HG03442 (cell line): ENCODE measurements at regions not wholly inside any gene's neighbourhood (a gene's known extent, or its start where the extent isn't known, plus 50 kb on each side); places are given as distances from the start of the nearest gene placed in this dataset.
"Not testable (repeated sequence)": the region's sequence is repeated elsewhere in the genome, so short reads cannot be mapped to it uniquely, and the experiment has no call there.

Source experiments
- ATAC-seq: cut with Tn5 transposase; IDR thresholded peaks from one replicate; pipeline ENCODE4 v1.9.1; 2021; ENCODE audit warnings: mild to moderate bottlenecking, moderate library complexity; ENCODE audit not compliant: unreplicated experiment

DNA sequence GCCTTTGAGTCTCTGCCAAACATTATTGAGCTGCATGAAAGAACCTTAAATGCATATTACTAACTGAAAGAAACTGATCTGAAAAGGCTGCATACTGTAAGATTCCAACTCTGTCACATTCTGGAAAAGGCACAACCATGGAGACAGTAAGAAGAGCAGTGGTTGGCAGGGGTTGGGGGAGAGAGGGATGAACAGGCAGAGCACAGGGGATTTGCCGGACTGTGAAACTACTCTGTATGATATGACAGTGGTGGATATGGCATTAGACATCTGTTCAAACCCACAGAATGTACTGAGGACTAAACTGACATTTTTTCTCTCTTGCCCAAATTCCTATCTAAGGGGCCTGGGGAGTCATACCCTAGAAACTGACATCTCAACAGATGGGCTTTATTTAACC is 138.4 kb downstream of the KCNJ12 start:
- not testable (repeated sequence) for ATAC-seq

DNA sequence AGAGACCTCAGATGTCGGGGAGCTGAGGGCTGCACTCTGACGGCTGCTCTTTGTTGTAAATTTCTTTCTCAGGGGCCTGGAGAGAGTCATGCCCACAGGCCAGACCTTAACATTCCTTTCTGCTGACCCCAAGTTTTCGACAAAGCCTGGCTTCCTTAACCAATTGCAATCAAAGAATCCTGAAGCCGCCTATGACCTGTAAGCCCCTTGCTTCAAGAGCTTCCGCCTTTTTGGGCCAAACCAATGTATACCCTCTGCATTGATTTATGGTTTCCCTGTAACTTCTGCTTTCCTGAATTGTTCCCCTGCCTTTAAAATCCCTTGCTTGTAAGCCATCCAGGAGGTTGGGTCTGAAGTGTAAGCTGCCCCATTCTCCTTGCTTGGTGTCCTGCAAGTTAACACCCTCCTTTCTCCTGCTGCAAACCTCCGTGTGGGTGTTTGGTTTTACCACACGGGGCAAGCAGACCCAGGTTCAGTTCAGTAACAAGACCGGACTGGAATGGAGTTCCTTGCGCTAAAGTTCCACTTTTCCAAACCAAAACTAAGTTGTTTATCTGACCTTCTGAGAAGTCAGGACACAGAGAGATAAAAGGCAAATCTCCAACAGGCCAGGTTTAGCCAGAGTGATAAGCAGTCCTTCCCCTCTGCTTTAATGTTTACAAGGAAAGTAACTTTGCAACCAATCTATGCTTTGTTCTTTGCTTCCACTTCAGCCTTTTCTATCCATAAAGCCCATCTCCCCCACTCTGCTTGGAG is 141.6 kb downstream of the KCNJ12 start:
- ATAC-seq: no peak

DNA sequence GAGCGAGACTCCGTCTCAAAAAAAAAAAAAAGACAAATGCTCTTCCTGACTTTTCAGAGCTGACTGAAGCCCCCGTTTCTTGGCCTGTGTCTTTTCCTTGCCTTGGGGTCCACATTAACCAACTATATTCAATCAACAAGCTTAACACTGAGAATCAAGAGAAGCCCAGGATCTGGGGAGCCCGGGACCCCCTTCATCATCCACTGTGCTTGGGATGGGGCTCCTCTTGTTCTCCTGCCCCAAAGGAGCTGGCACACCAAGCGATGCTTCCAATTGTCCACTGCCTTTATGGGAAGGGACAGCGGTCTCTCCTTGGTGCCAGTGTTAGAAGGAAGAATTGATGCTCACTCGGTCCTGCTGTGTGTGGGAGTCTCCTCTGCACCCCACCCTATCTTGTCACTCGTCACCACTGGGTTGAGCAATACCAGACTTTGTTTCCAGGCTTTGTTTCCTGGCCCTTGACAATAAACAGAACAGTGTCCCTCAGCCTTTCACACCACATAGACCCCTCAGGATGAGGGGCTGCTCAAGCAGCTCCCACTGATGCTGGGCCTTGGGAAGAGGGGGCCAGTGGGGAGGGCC is 146.7 kb downstream of the KCNJ12 start:
- ATAC-seq: no peak

DNA sequence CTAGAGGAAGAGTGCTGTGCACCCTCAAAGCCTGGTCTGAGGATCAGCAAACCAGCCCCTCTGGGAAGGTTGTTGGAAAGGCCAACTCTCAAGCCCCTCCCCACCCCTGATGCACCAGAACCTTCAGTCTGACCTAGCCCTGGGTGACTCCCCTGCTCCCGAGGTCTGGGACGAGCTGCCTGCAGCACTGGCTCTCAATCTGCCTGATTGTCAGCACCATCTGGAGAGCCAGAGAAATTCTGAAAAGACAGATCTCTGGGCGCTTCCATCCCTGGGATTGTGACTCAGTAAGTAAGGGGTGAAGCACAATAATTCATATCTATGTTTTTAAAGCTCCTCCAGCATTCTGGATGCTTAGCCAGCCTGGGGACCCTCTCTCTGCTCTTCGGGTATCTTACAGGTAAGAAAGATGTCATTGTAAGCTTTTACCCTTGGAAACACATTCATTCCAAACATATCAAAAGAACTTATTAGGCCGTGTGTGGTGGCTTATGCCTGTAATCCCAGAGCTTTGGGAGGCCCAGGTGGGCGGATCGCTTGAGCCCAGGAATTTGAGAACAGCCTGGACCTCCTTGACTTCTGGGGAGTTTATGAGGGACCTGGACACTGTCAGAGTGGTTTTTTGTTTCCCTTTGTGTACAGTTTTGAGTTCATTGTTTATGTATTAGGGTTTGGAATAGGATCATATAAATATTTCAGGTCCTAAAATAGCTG is 147.5 kb downstream of the KCNJ12 start:
- ATAC-seq: no peak

DNA sequence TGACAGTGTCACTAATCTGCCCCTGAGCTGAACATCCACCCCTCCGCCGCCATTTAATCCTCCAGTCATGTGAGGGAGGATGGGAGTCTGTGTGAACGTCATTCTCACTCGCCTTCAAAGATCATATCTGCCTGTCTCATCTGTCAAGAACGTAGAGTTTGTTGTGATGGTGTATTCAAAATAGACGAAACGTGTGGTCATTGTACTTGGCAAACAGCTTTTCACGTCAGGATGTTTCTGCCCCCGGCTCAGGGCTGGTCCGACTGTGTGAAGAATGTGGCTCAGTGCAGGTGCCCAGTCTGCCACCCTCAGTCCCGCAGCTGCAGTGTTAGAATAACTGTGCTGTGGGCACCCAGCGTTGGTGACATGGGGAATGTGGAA is 148.0 kb downstream of the KCNJ12 start:
- ATAC-seq: no peak

DNA sequence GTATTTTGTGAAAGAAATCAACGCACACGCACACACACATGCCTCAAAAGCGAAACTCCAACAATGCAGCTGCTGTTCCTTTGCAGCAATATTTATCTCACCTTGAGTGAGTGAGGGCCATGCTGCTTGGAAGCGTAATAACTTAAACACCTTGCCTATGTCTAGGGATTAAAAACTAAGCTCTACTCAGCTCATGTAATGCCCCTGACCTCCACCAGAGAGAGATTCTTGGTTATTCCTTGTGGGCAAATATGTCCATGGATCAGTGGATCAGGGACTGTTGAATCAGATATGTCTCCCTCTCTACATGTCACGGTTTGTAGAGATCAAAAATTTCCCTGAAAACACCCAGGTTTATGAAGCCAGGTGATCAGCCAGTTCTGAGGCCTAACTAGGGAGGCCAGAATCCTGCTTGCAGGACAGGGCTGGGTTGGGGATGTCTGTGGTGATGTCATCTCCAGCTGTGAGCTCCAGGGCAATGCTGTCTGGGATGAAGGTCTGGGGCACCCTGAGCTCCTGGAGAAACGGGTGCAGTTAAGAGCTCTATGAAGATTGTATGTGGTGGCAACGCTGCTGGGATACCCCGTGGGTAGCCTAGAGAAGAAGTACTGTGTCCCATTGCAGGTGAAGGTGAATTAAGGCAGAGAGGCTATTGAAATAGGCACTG is 149.4 kb downstream of the KCNJ12 start:
- ATAC-seq: no peak

DNA sequence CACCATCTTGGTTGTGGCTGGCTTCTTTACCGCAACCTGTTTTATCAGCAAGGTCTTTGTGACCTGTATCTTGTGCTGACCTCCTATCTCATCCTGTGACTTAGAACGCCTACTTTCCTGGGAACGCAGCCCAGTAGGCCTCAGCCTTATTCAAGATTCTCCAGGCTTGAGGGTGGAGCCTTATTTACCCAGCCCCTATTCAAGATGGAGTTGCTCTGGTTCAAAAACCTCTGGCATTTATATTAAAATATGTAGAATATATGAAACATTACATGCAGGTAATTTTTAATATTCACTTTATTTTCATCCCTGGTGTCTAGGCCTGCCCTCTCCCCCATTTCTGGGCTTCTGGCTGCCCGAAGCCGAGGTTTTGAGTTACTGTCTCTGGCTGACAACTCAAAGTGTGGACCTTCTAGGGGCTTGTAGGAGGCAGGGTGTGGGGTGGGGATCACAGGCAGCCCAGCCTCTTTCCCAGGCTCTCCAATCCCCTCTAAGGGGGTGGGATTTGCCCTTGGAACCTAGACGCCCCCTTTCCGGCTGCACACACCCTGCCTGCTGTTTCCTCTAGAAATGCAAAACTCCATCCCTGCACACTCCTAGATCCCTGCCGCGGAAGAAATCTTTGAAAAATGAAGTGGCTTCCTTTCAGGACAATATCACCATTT is 152.0 kb downstream of the KCNJ12 start:
- ATAC-seq: no peak

DNA sequence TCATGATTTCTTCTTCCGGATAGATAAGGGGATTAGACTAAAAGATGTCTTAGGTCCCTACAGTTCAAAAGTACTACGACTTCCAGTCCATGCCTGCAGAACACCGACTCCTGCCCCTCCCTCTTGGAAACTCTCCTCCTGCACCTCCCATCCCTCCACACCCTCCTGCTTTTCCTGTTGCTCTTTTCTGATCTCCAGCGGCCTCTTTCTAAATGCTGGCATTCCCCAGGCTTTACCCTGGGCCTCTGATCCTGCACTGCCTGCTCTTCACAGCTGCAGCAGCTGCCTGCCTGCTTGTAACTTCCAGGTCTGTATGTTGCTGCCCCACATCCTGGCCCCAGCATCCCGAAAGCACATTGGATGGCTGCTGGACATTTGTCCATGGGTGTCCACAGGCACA is 154.2 kb downstream of the KCNJ12 start:
- no peak for ATAC-seq

DNA sequence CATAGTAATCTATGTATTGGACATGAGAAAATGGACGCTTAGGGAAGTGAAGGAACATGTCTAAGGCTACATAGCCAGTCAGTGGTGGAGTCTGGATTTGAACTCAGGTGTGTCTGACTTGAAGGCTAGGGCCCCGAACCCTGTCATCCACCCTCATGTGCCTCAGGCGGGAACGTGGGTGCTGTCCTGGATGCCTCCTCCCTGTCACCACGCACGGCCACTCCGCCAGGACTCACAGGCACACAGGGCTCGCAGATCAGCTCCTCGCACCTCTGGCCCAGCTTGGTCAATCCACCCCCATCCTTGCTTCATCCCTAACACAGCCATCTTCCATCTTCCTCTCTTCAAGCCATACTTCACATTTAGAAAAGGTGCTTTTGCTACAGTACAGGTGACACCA is 154.7 kb downstream of the KCNJ12 start:
- no peak for ATAC-seq

DNA sequence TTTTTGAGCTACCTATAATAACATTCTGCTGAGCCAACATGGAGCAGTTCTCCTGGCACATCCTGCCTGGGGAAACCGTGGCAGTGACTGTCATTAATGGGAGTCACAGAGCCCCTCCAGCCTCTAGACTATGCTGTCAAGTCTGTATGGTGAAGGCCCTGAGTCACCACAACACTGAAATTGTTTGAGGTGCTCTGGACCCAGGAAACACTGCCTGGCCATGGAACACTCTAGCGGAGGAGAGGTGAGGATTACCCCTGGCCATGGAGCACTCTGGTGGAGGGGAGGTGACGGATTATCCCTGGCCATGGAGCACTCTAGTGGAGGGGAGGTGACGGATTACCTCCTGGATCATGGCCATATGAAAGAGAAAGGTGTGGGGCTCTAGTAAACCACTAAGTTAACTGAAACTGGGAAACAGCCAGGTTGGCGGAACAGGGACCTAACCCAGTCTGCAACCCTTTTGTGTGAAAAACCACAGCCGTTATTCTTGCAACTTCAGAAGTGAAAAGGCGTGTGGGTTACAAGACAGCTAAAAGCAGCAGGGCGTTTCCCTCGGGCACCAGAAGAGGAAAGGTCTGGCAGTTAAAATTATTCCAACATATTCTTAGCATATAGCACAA is 156.7 kb downstream of the KCNJ12 start:
- no peak for ATAC-seq

DNA sequence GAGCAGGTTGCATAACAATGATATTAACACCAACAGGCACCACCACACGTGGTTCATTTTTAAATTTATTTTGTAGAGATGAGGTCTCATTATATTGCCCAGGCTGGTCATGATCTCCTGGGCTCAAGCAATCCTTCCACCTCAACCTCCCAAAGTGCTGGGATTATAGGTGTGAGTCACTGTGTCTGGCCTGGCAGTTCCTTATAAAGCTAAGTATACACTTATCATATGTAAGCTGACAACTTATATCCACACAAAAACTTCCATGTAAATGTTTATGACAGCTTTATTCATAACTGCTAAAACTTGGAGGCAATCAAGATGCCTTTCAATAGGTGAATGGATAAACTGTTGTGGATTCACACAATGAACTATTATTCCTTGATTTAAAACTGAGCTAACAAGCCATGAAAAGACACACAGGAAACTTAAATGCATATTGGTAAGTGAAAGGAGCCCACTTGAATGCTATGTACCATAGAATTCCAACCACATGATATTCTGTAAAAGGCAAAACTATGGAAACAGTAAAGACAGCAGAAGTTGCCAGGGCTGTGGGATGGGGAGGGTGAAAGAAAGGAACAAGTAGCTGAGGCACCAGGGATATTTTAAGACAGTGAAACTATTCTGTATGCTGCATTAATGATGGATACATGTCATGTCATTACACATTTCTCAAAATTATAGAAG is 156.5 kb upstream of the KCNJ18 start:
- ATAC-seq: no peak

DNA sequence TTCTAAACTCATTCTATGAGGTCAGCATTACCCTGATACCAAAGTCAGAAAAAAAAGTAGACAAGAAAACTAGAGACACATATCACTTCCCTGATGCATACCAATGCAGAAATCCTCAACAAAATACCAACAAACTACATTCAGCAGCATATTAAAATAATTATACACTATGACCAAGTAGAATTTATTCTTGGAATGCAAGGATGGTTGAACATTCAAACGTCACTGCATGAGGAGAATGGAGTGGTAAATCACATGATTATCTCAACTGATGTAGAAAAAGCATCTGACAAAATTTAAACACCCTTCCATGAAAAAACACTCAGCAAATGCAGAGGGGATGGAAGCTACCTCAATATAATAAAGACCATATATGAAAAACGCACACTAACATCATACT is 155.0 kb upstream of the KCNJ18 start:
- ATAC-seq: no peak

DNA sequence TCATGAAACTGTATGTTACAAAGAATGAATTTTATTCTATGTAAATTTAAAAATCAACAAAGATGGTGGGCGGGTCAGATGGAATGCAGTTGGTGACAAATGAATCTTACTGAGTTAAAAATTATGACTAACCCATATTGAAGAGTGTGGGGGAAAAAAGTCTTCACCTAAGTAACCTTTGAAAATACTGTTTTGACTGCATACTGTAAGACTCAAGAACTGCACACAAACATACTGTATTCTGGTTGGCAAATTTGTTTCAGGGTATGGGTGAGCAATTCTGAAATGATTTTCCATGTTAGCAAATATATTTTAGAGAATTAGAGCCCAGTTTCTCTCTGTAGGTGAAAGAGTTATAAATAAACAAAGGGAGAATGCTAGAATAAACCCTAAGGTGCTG is 153.7 kb upstream of the KCNJ18 start:
- no peak for ATAC-seq

DNA sequence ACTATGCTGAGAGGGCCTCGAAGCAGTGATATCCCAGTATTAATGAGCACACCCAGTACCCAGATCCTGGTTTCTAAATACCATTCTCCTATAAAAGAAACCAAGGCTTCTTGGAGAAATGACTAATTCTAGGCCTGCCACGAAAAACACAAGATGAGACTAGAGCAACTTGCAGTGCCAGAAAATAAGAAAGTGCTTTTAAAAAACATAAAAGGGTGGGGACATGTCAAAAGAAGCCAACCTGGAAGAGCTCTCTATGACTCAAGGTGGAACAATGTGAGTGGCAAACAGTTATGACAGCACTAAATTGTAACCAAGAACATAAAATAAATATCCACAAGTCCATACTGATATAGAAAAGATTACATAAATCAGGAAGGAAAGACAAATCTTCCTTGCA is 153.2 kb upstream of the KCNJ18 start:
- no peak for ATAC-seq

DNA sequence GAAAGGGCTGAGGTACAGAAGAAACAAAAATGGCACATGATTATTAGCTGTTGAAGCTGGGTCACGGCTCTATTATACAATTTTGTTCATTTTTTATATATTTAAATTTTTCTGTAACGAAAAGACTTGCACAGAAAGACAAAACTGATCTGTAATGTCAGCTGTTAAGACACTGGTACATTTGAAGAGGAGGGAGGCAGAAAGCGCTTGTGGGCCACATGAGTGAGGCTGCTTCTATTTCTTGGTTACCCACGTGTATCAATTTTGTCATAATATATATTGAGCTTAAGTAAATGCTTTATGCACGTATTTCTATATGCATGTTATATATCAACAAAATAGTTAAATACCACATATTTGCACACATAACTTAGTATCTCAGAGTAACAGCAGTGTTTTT is 151.8 kb upstream of the KCNJ18 start:
- ATAC-seq: no peak

DNA sequence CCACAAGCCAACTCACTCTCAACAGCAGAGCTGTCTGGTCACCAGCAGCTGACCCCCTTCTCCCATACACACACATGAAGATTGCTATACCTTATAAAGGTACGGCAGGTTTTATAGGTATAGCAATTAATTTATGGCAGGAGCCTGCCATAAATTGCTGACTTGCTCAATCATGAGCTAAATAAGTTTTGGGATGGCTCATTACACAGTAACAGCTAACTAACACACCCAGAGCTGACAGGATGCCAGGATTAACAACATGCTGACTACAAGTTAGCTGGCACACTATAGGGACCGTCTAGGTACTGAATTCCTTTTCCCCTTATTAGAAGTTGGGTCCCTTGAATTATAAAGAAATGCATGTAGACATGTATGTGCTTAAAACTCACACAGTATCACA is 150.3 kb upstream of the KCNJ18 start:
- no peak for ATAC-seq

DNA sequence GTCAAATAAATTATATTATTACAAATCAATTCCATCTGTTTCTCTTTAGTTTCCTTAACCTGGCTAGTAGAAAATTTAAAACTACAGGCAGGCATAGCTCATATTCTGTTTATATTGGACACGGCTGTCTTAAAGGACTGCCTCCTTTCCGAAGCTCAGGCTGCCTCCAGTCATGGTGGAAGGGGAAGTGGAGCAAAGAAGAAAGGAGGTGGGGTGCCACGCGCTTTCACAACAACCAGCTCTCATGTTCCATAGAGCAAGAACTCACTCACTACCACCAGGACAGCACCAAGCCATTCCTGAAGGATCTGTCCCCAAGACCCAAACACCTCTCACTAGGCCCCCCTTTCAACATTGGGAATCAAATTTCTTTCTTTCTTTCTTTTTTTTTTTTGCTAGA is 149.3 kb upstream of the KCNJ18 start:
- ATAC-seq: no peak

DNA sequence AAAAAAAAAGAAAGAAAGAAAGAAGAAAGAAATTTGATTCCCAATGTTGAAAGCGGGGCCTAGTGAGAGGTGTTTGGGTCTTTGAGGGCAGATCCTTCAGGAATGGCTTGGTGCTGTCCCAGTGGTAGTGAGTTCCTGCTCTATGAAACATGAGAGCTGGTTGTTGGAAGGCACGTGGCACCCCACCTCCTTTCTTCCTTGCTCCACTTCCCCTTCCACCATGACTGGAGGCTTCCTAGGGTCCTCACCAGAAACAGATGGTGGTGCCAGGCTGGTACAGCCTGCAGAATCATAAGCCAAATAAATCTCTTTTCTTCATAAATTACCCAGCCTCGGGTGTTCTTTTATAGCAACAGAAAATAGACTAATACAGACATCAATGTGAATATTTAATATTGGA is 147.3 kb upstream of the KCNJ18 start:
- ATAC-seq: no peak

DNA sequence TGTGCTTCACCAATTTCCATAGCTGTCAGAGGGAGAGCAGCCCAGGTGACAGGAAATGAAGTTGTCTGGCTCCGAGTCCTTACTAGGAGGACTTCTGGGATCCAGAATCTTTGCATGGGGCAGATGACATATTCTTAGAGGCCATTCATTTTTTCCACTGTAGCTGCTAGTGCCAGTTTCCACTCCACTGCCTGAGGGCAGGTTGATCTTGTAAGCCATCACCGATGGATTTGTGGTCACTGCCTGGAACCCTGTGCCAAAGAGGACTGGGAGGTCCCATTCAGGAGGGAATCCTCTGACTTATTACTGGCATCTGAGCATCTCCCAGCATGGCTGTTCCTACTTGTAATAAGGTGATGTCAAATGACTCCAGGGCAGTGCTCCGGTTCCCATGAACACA is 144.1 kb upstream of the KCNJ18 start:
- no peak for ATAC-seq

DNA sequence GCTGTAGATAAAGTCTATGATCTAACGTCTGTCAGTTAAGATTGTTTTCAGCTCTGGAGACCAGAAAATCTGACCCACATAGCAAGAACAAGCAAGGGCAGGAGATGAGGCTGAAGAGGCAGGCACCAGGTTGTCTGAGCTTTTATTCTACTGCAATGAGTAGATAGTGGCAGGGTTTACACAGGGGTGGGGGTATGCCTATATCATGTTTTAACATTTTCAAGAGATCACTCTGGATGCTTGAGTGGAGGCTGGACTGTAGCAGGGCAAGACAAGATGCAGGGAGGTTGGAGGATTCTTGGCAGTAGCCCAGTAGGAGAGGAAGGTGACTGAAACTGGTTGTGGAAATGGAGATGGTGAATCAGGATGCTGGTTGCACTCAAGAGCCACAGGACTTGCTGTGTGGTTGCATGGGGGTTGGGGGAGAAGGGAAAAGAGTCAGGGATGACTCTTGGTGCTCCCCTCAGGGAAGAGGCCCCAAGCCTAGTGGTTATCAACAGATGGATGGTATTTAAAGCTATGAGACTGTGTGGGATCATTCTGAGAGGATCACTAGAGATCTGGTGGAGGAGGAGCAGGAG is 143.1 kb upstream of the KCNJ18 start:
- ATAC-seq: no peak
